ENCODE measurements at regions not wholly inside any gene's neighbourhood (a gene's known extent, or its start where the extent isn't known, plus 50 kb on each side); places are given as distances from the start of the nearest gene placed in this dataset.

GRCh38 chr2:133768256-133768655, 200.0 kb upstream of the NCKAP5 start:
- no peak for TF ChIP-seq EP300 (IDR thresholded peaks at IDR 0.05)
- no peak for TF ChIP-seq CTCF (IDR thresholded peaks at IDR 0.05)
- TF ChIP-seq POLR2AphosphoS5 (IDR thresholded peaks at IDR 0.05), result no peak
- no peak for TF ChIP-seq POLR2A (IDR thresholded peaks at IDR 0.05; ENCODE audit: low read depth)
- Histone ChIP-seq H3K27ac (replicated peaks in 1 of 4) (peak overlapping the region in 2 of 4 donors; percentile 20 to 44), H3K4me3 (no peak overlapping the region), H3K4me1 (peaks cover 15 to 35% (median 26%) of the 10 kb centered on the region in 4 donors), H3K27me3 (no peaks in the 10 kb centered on the region), H3K36me3 (no peaks in the 10 kb centered on the region), H3K9me3 (no peaks in the 10 kb centered on the region)
- 44% methylated on average over 2 of the region's 2 CpGs for WGBS
- intact Hi-C loops (cut with DNase I), result no loop called here
- no peak for DNase-seq (ENCODE audit: extremely low spot score)

- no peak for DNase-seq (ENCODE audit: extremely low spot score)
- Histone ChIP-seq H3K9me3 (no peaks in the 10 kb centered on the region), H3K27ac (replicated peaks in 1 of 4) (peak overlapping the region in 2 of 4 donors; percentile 20 to 44), H3K4me1 (peaks cover 17 to 41% (median 32%) of the 10 kb centered on the region in 4 donors), H3K4me3 (no peak overlapping the region), H3K27me3 (no peaks in the 10 kb centered on the region), H3K36me3 (no peaks in the 10 kb centered on the region)
- intact Hi-C loops (cut with DNase I), result no loop called here
- WGBS, result 88% methylated on average over 6 of the region's 6 CpGs
- no peak for TF ChIP-seq POLR2AphosphoS5 (IDR thresholded peaks at IDR 0.05)
Observed at GRCh38 chr2:133768658-133769435, 200.6 kb upstream of the NCKAP5 start.

GRCh38 chr2:133773854-133774653, 205.8 kb upstream of the NCKAP5 start:
- Histone ChIP-seq H3K27ac (replicated peaks in 1 of 4) (peak overlapping the region; percentile 68 to 86 (median 80)), H3K36me3 (no peaks in the 10 kb centered on the region), H3K9me3 (no peaks in the 10 kb centered on the region), H3K4me3 (no peak overlapping the region), H3K4me1 (peaks cover 20 to 28% (median 24%) of the 10 kb centered on the region in 4 donors), H3K27me3 (no peaks in the 10 kb centered on the region)
- no peak for TF ChIP-seq POLR2AphosphoS5 (IDR thresholded peaks at IDR 0.05)
- no peak for TF ChIP-seq CTCF (IDR thresholded peaks at IDR 0.05)
- no peak for TF ChIP-seq EP300 (IDR thresholded peaks at IDR 0.05)
- TF ChIP-seq POLR2A (IDR thresholded peaks at IDR 0.05; ENCODE audit: low read depth), result no peak
- DNase-seq (ENCODE audit: extremely low spot score), result no peak
- intact Hi-C loops (cut with DNase I), result loop anchor here (10.0 kb wide), 1 partner anchor 119 kb away; no protein-coding TSS in a partner anchor
- WGBS, result 31% methylated on average over 2 of the region's 2 CpGs

- H3K4me1 ChIP-seq, result peaks cover 20 to 24% (median 22%) of the 10 kb centered on the region in 4 donors
- no peaks in the 10 kb centered on the region for H3K27me3 ChIP-seq
- intact Hi-C loops (cut with DNase I), result loop anchor here (10.0 kb wide), 1 partner anchor 120 kb away; no protein-coding TSS in a partner anchor
- DNase-seq (ENCODE audit: extremely low spot score), result no peak
- H3K27ac ChIP-seq (replicated peaks in 1 of 4), result peak overlapping the region; percentile 68 to 86 (median 80)
- TF ChIP-seq POLR2A (IDR thresholded peaks at IDR 0.05; ENCODE audit: low read depth) (no peak), CTCF (IDR thresholded peaks at IDR 0.05) (no peak), POLR2AphosphoS5 (IDR thresholded peaks at IDR 0.05) (no peak), EP300 (IDR thresholded peaks at IDR 0.05) (no peak)
- no peak overlapping the region for H3K4me3 ChIP-seq
- no peaks in the 10 kb centered on the region for H3K9me3 ChIP-seq
- 53% methylated on average over 5 of the region's 5 CpGs for WGBS
- no peaks in the 10 kb centered on the region for H3K36me3 ChIP-seq
Observed at GRCh38 chr2:133774654-133775015, 206.4 kb upstream of the NCKAP5 start.

GRCh38 chr2:133776936-133777573, 208.8 kb upstream of the NCKAP5 start:
- H3K27ac ChIP-seq (replicated peaks in 1 of 4), result no peak overlapping the region

More at GRCh38 chr2:133776936-133777573, 208.8 kb upstream of the NCKAP5 start:
- H3K4me1 ChIP-seq, result peaks cover 20 to 24% (median 22%) of the 10 kb centered on the region in 4 donors
- intact Hi-C loops (cut with DNase I), result loop anchor here (10.0 kb wide), 1 partner anchor 122 kb away; no protein-coding TSS in a partner anchor
- H3K4me3 ChIP-seq, result no peak overlapping the region
- H3K36me3 ChIP-seq, result no peaks in the 10 kb centered on the region
- H3K9me3 ChIP-seq, result no peaks in the 10 kb centered on the region
- TF ChIP-seq CTCF (IDR thresholded peaks at IDR 0.05), result no peak
- 94% methylated on average over 3 of the region's 8 CpGs for WGBS
- no peaks in the 10 kb centered on the region for H3K27me3 ChIP-seq
- no peak for DNase-seq (ENCODE audit: extremely low spot score)

All from esophagus muscularis mucosa (tissue), 4 donors.